Keratinocyte (primary cell): ENCODE measurements at regions not wholly inside any gene's neighbourhood (a gene's known extent, or its start where the extent isn't known, plus 50 kb on each side); places are given as distances from the start of the nearest gene placed in this dataset.

Experiments
- DNase-seq: peaks from one replicate; pipeline ENCODE4 v3.0.0-alpha.2; 2011; ENCODE audit warnings: low read depth, missing footprints, low spot score
- FAIRE-seq: peaks from 2 replicates; lab custom pipeline; 2011; peaks lifted over from hg19 to GRCh38; lab: Jason Lieb, UNC
- H2AFZ ChIP-seq: 2 replicates; pipeline ENCODE4 v1.6.0; 2012; ENCODE audit warnings: low read length, control low read depth, inconsistent platforms; ENCODE audit not compliant: control insufficient read depth
- H3K27ac ChIP-seq: 2 replicates; pipeline ENCODE4 v1.5.1; 2011; ENCODE audit warnings: low read length; ENCODE audit not compliant: control insufficient read depth, insufficient read depth
- H3K27me3 ChIP-seq: 3 replicates; pipeline ENCODE4 v1.6.0; 2011; ENCODE audit warnings: low read length; ENCODE audit not compliant: control insufficient read depth, insufficient read depth; ENCODE audit errors: extremely low read depth
- H3K36me3 ChIP-seq, 2 experiments: 2 replicates in 1 of 2; 3 replicates in 1 of 2; pipeline ENCODE4 v1.5.1; 2011; ENCODE audit warnings: low read length in 2 of 2, mild to moderate bottlenecking in 1 of 2; ENCODE audit not compliant: control insufficient read depth in 2 of 2, insufficient read depth in 2 of 2; ENCODE audit errors: extremely low read depth in 1 of 2
- H3K4me1 ChIP-seq: 3 replicates; pipeline ENCODE4 v1.5.1; 2011; ENCODE audit warnings: low read length; ENCODE audit not compliant: control insufficient read depth, insufficient read depth; ENCODE audit errors: extremely low read depth
- H3K4me2 ChIP-seq: 3 replicates; pipeline ENCODE4 v1.6.0; 2011; ENCODE audit warnings: low read depth, low read length; ENCODE audit not compliant: control insufficient read depth, insufficient read depth; ENCODE audit errors: extremely low read depth
- H3K4me3 ChIP-seq, 3 experiments: fragments of 200-600 bp in 1 of 3; sonication (generic) in 1 of 3; 2 replicates in 2 of 3; 3 replicates in 1 of 3; pipeline ENCODE4 v1.5.1; 2011 to 2016; ENCODE audit warnings: low read length in 3 of 3, mild to moderate bottlenecking in 3 of 3, control low read depth in 2 of 3, inconsistent platforms in 1 of 3, low read depth in 1 of 3, mixed read lengths in 1 of 3, mixed run types in 1 of 3, moderate library complexity in 1 of 3; ENCODE audit not compliant: control insufficient read depth in 2 of 3, insufficient read depth in 2 of 3; ENCODE audit errors: extremely low read depth in 1 of 3
- H3K79me2 ChIP-seq: 2 replicates; pipeline ENCODE4 v1.6.0; 2012; ENCODE audit warnings: low read length; ENCODE audit not compliant: control insufficient read depth, insufficient read depth
- H3K9ac ChIP-seq: 3 replicates; pipeline ENCODE4 v1.6.0; 2011; ENCODE audit warnings: low read length; ENCODE audit not compliant: control insufficient read depth, insufficient read depth; ENCODE audit errors: extremely low read depth
- H3K9me1 ChIP-seq: 3 replicates; pipeline ENCODE4 v1.6.0; 2011; ENCODE audit warnings: low read length; ENCODE audit not compliant: control insufficient read depth, insufficient read depth; ENCODE audit errors: extremely low read depth
- H3K9me3 ChIP-seq: 2 replicates; pipeline ENCODE4 v1.5.1; 2012; ENCODE audit warnings: low read depth, low read length; ENCODE audit not compliant: control insufficient read depth
- H4K20me1 ChIP-seq: 3 replicates; pipeline ENCODE4 v1.6.0; 2011; ENCODE audit warnings: low read length; ENCODE audit not compliant: control insufficient read depth, insufficient read depth; ENCODE audit errors: extremely low read depth
- CTCF ChIP-seq, 3 experiments: IDR thresholded peaks in 1 of 3; conservative IDR thresholded peaks in 1 of 3; optimal IDR thresholded peaks in 1 of 3; 2 replicates in 2 of 3; 3 replicates in 1 of 3; pipeline versions ENCODE3 to v1.5.1; 2011; ENCODE audit warnings: low read length in 3 of 3, mild to moderate bottlenecking in 3 of 3, moderate library complexity in 2 of 3, control low read depth in 1 of 3, inconsistent platforms in 1 of 3; ENCODE audit not compliant: insufficient read depth in 2 of 3; ENCODE audit errors: extremely low read depth in 1 of 3
- EZH2 ChIP-seq: IDR thresholded peaks from one replicate; pipeline ENCODE4 v1.6.1; 2012; ENCODE audit warnings: inconsistent platforms, mild to moderate bottlenecking, low read length, moderate library complexity
- dilution Hi-C: fragments of 300-500 bp; cut with MboI; formaldehyde crosslinking; loops from one replicate; pipeline ENCODE4 v1.7.0; 2020; ENCODE audit warnings: low sequenced_read_pairs; ENCODE audit not compliant: extremely low pct_ligation_motif_present

DNA sequence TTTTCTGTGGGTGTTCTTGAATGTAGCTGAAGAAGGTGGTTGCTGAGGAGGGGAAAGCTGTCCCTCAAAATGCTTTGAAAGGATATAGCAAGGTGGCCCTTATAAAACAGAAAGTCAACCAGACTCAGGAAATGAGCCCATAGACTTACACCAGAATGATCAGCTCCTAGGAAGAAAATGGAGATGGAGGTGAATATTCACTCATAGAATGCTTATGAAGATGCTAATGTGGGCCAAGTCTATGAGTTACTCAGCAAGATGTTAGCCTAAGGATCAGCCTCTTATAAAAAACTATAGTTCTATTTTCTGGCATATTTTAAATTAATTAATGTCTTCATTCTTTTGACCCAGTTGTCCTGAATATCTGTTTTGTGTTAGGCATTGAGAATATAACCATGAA is 1054.0 kb downstream of the AGBL1 start:
- Histone ChIP-seq H3K27ac (no peak overlapping the region), H3K27me3 (no peaks in the 10 kb centered on the region), H4K20me1 (no peaks in the 10 kb centered on the region), H3K9me3 (no peaks in the 10 kb centered on the region), H3K9ac (no peak overlapping the region), H3K4me3 (no peak overlapping the region), H3K9me1 (no peaks in the 10 kb centered on the region), H3K4me1 (no peaks in the 10 kb centered on the region), H3K4me2 (no peak overlapping the region), H3K36me3 (no peaks in the 10 kb centered on the region), H2AFZ (no peak overlapping the region), H3K79me2 (no peaks in the 10 kb centered on the region)
- TF ChIP-seq EZH2, result no peak
- no peak for TF ChIP-seq CTCF (optimal IDR thresholded peaks at IDR 0.05 in 1 of 3, IDR thresholded peaks at IDR 0.05 in 1 of 3, conservative IDR thresholded peaks at IDR 0.05 in 1 of 3; ENCODE audit: extremely low read depth in 1 of 3, insufficient read depth in 2 of 3, low read length in 3 of 3)
- FAIRE-seq (no peak), DNase-seq (no peak)
- dilution Hi-C loops, result no loop called here

- FAIRE-seq, result no peak
- dilution Hi-C loops, result no loop called here
Measured at GRCh38 chr15:87131067-87131466, 1051.4 kb downstream of the AGBL1 start.

More at GRCh38 chr15:87131067-87131466, 1051.4 kb downstream of the AGBL1 start:
- DNase-seq, result no peak
- Histone ChIP-seq H3K4me3 (no peak overlapping the region), H4K20me1 (no peaks in the 10 kb centered on the region), H3K9ac (no peak overlapping the region), H3K79me2 (no peaks in the 10 kb centered on the region), H3K4me2 (no peak overlapping the region), H3K4me1 (no peaks in the 10 kb centered on the region), H3K9me3 (no peaks in the 10 kb centered on the region), H2AFZ (no peak overlapping the region), H3K27ac (no peak overlapping the region), H3K27me3 (no peaks in the 10 kb centered on the region), H3K9me1 (no peaks in the 10 kb centered on the region), H3K36me3 (no peaks in the 10 kb centered on the region)
- no peak for TF ChIP-seq CTCF (optimal IDR thresholded peaks at IDR 0.05 in 1 of 3, IDR thresholded peaks at IDR 0.05 in 1 of 3, conservative IDR thresholded peaks at IDR 0.05 in 1 of 3; ENCODE audit: extremely low read depth in 1 of 3, insufficient read depth in 2 of 3, low read length in 3 of 3)
- TF ChIP-seq EZH2, result no peak
